HG02973 (cell line): ENCODE measurements at regions not wholly inside any gene's neighbourhood (a gene's known extent, or its start where the extent isn't known, plus 50 kb on each side); places are given as distances from the start of the nearest gene placed in this dataset.

Source experiments
- ATAC-seq: cut with Tn5 transposase; IDR thresholded peaks from one replicate; pipeline ENCODE4 v1.9.1; 2021; ENCODE audit warnings: moderate library complexity; ENCODE audit not compliant: unreplicated experiment

DNA sequence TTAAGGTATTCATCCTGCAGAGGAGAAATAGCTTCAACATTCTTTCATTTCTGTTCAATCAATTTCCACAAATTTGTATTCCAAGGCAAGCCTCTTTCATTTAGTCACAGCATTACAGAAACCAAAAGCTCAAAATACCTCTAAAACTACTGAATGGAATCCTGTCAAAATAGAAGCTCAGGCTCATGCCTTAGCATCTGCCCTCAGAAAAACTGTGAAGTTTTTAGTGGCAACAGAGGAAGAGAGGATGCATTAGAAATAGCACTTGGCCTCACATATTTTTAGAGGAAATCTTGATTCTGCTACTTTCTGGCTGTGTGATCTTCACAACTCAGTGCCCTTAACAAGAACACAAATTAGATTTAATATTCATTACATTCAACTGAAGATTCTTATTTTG, 69.1 kb upstream of the GALNT13 start:
- no peak for ATAC-seq

- no peak for ATAC-seq
Measured at GRCh38 chr2:153808679-153809078, 63.0 kb upstream of the GALNT13 start.

- no peak for ATAC-seq
Measured at GRCh38 chr2:153811516-153811915, 60.2 kb upstream of the GALNT13 start.

DNA sequence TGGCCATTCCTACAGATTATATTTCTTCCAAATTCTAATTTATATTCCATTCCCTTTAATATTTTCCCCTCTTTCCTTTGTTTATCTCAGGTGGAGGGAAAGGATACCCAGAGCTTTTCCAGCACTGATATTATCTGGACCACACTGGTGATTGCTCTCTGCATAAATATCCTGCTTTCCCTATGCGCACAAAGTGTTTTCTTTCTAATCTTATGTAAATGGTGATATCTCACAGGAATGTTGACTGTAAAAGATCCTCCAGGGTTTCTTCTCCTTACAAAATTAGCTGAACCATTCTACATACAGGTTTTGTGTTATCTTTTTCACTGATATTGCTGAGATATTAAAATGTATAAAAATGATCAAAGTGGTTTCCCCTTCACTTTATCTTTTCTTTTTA, 59.1 kb upstream of the GALNT13 start:
- ATAC-seq: no peak

DNA sequence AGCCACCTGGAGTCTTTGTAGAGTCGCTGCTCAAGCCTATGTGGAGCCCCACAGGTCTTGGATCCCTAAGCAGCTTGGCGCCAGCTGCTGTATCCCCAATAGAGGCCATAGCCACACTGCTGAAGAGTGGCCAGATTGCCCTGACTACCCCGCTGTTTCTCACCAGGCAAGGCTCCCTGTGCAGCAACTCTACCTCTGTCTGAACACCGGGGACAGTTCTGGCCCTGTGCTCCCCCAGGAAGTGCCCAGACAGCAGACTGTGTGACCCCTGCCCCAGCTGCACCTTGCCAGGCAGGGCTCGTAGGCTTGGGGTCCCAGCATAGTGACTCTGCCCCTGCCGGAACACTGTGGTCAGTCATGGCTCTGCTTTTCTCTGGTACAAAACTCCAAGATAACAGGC, 53.5 kb upstream of the GALNT13 start:
- no peak for ATAC-seq

DNA sequence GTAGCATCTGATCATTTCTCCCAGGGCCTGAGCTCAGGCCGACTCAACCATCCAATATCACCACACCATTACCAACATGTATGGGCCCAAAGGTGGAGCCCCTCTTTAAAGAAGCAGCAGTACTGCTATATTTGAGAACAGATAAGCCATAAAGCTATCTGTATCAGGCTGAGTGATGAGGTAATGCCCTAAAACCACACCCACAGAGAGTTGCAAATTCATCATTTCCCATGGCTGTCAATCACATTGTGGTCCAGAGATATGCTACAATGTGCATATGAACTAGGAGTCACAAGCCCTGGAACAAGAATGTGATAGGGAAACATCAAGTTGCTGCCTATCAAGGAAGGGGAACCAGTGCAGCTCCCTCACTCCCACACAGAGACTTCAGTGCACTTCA, 52.6 kb upstream of the GALNT13 start:
- ATAC-seq: no peak

DNA sequence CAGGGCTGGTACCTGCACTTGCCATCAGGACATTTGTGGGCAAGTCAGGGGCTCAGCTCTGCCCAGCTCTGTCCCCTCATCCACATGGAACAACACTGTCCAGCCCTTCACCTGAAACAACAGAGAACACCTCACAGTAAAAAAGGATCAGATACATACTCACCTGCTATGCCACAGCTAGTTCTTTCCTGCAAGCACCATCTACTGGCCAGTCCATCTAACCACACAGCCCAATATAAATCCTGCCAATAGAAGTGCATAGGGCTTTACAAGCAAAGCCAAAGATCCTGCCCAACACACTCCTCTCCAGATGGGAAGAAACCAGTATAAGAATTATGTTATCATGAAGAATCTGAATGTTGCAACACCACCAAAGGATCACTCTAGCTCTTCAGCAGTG, 52.2 kb upstream of the GALNT13 start:
- no peak for ATAC-seq
